ENCODE measurements at regions not wholly inside any gene's neighbourhood (a gene's known extent, or its start where the extent isn't known, plus 50 kb on each side); places are given as distances from the start of the nearest gene placed in this dataset.

GRCh38 chr21:27201197-27201596, 234.3 kb upstream of the ADAMTS5 start:
- TF ChIP-seq CTCF (IDR thresholded peaks at IDR 0.05; ENCODE audit: insufficient read depth, low read depth, low read length) (no peak), EZH2 (IDR thresholded peaks at IDR 0.05; ENCODE audit: insufficient read depth, low read length) (no peak)
